DMS153 treated with DMSO at 0.1 percent for 48 hours (cell line): ENCODE measurements at regions not wholly inside any gene's neighbourhood (a gene's known extent, or its start where the extent isn't known, plus 50 kb on each side); places are given as distances from the start of the nearest gene placed in this dataset.
"Not testable (repeated sequence)": the region's sequence is repeated elsewhere in the genome, so short reads cannot be mapped to it uniquely, and the experiment has no call there.

ENCODE experiments used
- DNase-seq: peaks from one replicate; lab custom pipeline; 2025; ENCODE audit not compliant: unreplicated experiment; lab: John Stamatoyannopoulos, UW

- not testable (repeated sequence) for DNase-seq
These were observed 97.5 kb downstream of the ZNF664 start for GRCh38 chr12:124070394-124071074.

- no peak for DNase-seq
These were observed 98.0 kb downstream of the ZNF664 start for GRCh38 chr12:124071075-124071443.

GRCh38 chr12:124073356-124074035, 100.5 kb downstream of the ZNF664 start:
- DNase-seq: no peak

- no peak for DNase-seq
These were observed 102.8 kb downstream of the ZNF664 start for GRCh38 chr12:124075841-124076240.

GRCh38 chr12:124077701-124078100, 104.7 kb downstream of the ZNF664 start:
- no peak for DNase-seq

- no peak for DNase-seq
These were observed 105.8 kb downstream of the ZNF664 start for GRCh38 chr12:124078800-124079199.

GRCh38 chr12:124080649-124081048, 107.6 kb downstream of the ZNF664 start:
- DNase-seq: no peak

- DNase-seq: no peak
These were observed 109.0 kb downstream of the ZNF664 start for GRCh38 chr12:124082012-124082411.

- no peak for DNase-seq
These were observed 109.7 kb downstream of the ZNF664 start for GRCh38 chr12:124082687-124083086.

GRCh38 chr12:124083708-124084107, 110.7 kb downstream of the ZNF664 start:
- no peak for DNase-seq

- no peak for DNase-seq
These were observed 112.6 kb downstream of the ZNF664 start for GRCh38 chr12:124085419-124086296.

GRCh38 chr12:124086299-124086898, 113.4 kb downstream of the ZNF664 start:
- DNase-seq: no peak

- DNase-seq: no peak
These were observed 114.4 kb downstream of the ZNF664 start for GRCh38 chr12:124087266-124088051.

- no peak for DNase-seq
These were observed 115.3 kb downstream of the ZNF664 start for GRCh38 chr12:124088217-124088907.

GRCh38 chr12:124089181-124089914, 116.3 kb downstream of the ZNF664 start:
- DNase-seq: not testable (repeated sequence)

- no peak for DNase-seq
These were observed 118.8 kb downstream of the ZNF664 start for GRCh38 chr12:124091835-124092234.

- not testable (repeated sequence) for DNase-seq
These were observed 119.5 kb downstream of the ZNF664 start for GRCh38 chr12:124092532-124092931.

- DNase-seq: no peak
These were observed 120.3 kb downstream of the ZNF664 start for GRCh38 chr12:124093297-124093696.

GRCh38 chr12:124094188-124094587, 121.2 kb downstream of the ZNF664 start:
- peak; percentile 39 for DNase-seq
